ENCODE measurements at regions not wholly inside any gene's neighbourhood (a gene's known extent, or its start where the extent isn't known, plus 50 kb on each side); places are given as distances from the start of the nearest gene placed in this dataset.

DNA sequence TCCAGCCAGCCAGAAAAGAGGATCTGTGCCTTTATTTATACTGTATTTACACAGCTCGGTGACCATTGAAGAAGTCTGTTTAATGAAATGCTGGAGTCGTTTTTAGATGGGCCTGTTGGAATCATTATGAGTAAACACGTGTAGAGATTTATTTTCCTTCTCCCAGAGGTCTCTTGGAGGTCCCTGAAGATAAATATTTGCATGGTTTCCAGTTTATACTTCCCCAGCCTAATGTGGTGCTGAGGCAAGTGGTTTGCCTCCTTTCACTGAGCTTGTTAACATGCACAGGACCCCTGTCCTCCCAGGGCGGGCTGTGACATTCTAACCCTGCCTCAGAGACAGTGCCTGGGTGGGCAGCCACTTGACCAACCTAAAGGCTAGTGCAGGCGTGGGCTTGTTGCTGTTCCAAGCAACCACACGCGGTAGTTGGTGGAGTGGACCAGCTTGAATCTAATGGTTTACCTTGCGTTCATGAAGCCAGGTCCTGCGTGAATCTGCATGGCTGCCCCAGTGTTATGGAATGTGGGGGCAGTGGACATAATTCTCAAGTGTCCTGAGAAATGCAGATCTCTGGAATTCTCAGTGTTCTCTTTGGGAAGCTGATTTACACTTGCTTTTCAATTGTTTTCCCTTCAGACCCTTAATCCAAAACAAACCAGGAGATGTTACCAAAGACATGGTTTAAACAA lies 130.2 kb upstream of the DLX2 start:
- no peak for DNase-seq

GRCh38 chr2:172233987-172234715 lies 131.5 kb upstream of the DLX2 start:
- no peak for DNase-seq

DNA sequence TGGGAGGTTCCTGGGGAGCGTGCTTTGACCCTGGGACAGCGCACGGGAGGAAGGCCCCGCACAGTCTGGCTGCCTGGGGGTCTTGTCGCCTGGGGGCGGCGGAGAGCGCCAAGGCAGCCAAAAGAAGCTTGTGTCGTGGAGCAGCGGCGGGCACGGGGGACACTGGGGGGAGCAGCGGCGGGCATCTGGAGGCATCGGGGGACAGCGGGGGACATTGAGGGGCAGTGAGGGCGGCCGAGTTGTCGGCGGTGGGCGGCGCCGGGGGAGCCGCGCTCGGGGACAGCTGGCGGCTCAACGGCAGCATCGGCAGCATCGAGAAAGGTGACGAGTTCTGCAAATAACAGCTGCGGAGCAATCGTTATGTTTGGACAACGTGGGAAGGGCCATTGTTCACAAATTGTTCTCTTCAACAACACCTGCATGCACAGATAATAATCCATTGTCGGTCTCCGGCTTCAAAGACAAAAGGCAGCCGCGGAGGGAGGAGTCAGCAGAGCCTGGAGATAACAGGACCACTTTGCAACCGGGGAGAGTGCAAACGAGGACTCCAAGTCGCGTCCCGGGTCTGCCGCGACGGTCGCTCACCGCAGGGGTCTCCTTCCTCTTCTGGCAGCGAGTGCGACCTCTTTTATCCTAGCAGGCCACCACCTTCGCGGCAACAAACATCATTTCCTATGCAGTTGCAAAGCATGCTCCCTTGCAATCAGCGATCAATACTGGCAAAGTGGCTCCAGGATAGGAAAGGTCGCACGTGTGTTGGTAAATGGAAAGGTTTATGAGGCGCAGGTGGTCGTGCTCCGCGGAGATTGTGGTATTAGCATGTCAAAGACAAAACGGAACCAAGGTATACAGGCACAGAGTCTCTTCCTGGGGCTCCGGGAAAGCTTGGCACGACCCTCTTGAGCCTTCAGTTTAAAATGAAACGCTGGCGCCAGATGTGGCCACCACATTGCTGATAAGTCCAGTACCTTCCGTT lies 132.3 kb upstream of the DLX2 start:
- DNase-seq = peak; percentile 24

GRCh38 chr2:172239944-172240590 lies 137.4 kb upstream of the DLX2 start:
- DNase-seq = no peak

GRCh38 chr2:172241222-172241621 lies 138.5 kb upstream of the DLX2 start:
- no peak for DNase-seq

DNA sequence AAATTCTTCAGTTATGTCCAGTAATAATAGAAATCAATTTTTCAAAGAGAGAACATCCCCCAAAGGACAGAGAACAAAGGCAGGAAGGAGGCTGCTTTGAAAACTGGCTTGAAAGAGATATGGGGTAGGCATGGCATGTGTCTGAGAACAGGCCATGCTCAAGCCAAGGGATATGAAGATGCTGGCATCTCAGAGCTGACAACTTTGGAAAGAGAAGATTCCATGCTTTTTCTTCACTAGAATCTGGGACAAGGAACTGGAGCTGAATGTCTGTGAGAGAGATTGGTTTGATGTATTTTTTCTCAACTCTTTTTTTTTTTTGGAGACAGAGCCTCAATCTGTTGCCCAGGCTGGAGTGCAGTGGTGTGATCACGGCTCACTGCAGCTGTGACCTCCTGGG lies 139.8 kb upstream of the DLX2 start:
- DNase-seq = no peak

- DNase-seq = no peak
Observed at GRCh38 chr2:172242961-172243360, 140.3 kb upstream of the DLX2 start.

GRCh38 chr2:172244419-172245130 lies 141.9 kb upstream of the DLX2 start:
- DNase-seq = no peak

DNA sequence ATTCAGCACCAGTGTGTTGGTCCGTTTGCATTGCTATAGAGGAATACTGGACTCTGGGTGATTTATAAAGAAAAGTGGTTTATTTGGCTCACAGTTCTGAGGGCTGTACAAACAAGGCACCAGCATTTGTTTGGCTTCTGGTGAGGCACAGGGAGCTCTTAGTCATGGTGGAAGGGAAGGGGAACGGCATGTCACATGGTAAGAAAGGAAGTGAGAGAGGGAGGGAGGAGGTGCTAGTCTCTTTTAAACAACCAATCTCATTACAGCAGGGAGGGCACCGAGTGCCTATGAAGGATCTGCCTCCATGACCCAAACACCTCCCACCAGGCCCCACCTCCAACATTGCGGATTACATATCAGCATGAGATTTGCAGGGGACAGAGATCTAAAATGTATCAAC lies 143.9 kb upstream of the DLX2 start:
- no peak for DNase-seq

- no peak for DNase-seq
Observed at GRCh38 chr2:172247203-172247602, 144.5 kb upstream of the DLX2 start.

DNA sequence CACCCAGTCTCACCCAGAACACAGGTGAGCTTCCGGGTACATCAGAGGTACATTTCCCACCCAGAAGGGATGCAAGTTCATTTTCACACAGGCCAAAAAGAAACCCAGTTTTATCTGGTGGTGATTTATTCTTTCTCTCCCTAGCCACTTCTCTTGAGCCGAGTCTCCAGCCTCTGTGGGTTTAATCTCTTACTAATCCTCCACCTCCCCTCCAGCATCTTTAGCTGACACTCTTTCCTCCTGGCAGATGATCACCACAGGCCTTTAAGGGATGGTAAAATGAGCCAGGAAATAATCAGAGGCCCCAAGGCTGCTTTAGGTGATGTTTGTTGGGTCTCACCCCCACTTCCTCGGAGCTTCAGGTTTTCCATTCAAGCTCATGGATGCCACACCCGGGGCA lies 145.7 kb upstream of the DLX2 start:
- no peak for DNase-seq

GRCh38 chr2:172248785-172249187 lies 146.1 kb upstream of the DLX2 start:
- DNase-seq = no peak

- DNase-seq = no peak
Observed at GRCh38 chr2:172249334-172249733, 146.6 kb upstream of the DLX2 start.

- no peak for DNase-seq
Observed at GRCh38 chr2:172249986-172250385, 147.3 kb upstream of the DLX2 start.

DNA sequence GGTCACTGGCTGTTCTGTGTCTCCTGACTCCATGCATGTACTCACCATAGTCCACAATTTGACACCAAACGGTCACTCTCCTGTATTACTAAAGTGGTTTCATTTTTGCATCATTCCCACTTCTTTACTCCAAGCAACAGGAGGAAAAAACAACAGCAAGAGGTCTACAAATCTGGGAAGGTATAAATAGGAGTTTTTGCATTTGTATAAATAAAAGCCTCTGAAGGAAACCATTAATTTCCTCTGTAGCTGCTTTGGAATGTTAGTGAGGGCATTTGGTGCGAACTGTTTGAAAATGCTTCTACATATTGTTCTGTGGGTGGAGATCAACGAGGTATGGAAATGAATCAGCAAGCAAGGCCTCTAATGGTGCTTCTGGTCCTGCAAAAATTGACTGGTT lies 148.5 kb upstream of the DLX2 start:
- DNase-seq = no peak

GRCh38 chr2:172252154-172252553 lies 149.5 kb upstream of the DLX2 start:
- DNase-seq = no peak

- DNase-seq = no peak
Observed at GRCh38 chr2:172253190-172254052, 150.7 kb upstream of the DLX2 start.

DNA sequence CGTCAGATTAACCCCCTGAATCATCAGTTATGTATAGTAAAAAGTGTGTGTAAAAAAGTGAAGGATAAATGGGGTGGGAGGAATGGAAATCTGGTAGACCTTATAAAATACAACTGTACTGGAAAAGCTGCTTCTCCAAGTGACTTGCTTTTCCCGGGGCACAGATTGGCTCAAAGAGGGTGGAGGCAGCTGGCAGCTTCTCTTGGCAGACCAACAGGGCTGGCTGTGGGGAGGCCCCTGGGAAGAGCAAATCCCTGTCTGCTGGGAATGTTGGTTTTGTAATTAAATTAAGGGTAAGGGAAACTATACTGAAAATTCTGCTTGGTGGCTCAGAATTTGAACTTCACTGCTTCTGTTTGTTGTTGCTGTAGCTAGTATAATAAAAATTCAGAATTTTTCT lies 154.2 kb upstream of the DLX2 start:
- no peak for DNase-seq

GRCh38 chr2:172259827-172260226 lies 157.1 kb upstream of the DLX2 start:
- no peak for DNase-seq

DNA sequence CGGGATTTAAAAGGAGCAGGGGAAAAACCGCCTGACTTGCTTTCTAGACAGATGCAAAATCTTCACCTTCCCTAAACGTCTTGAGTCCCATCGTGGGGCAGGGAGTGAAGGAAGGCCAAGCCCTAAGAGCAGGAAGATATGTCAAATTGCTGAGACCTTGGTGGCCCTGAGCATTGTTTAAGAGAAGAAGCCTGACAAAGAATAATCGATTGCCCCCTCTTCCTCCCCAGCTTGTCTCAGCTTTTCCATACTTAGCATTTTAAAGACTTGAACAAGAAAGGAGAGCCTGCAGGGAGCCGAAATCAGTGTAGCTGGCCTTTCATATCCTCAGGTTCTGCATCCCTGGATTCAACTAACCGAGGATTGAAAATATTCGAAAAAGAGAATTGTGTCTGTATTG lies 157.6 kb upstream of the DLX2 start:
- DNase-seq = no peak

DNA sequence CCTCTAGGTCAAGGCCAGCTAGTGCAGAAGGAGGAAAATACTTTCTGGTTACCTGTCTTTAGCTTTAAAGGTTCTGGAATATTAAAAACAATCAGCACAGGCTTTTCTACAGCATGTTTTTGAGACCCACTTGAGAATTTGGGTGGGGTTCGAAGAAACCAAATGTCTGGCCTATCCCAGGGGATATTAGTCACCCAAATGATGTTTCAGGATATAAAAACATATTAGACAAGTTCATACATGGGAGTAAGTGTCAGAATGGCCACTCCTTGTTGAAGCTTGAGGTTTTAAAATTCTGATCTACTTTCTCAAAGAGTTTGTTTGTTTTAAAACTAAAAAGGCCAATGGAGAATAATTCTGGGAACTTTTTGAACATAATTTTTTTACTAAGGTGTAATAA lies 158.6 kb upstream of the DLX2 start:
- DNase-seq = no peak

All from NCI-H2107 (cell line).